Ureter (tissue), 1 donor: ENCODE measurements at regions not wholly inside any gene's neighbourhood (a gene's known extent, or its start where the extent isn't known, plus 50 kb on each side); places are given as distances from the start of the nearest gene placed in this dataset.

ENCODE experiments used
- DNase-seq: peaks from one replicate; pipeline ENCODE4 v3.0.0-alpha.2; 2020; ENCODE audit warnings: low spot score
- donor health status: DM: yes; HTN: yes; CAD: no.

DNA sequence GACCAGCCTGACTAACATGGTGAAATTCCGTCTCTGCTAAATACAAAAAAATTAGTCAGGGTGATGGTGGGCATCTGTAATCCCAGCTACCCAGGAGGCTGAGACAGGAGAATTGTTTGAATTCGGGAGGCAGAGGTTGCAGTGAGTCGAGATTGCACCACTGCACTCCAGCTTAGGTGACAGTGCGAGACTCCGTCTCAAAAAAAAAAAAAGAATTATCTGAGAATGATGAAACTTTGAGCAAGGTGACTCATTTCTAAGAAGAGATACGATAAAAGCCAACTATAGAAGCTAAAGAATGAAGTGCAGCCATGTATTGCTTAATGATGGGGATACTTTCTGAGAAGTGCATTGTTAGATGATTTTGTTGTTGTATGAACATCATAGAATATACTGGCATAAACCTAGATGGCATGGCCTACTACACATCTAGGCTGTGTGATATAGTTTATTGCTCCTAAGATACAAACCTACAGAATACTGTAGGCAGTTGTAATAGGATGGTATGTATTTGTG lies 64.7 kb downstream of the SNRPE start:
- no peak for DNase-seq

DNA sequence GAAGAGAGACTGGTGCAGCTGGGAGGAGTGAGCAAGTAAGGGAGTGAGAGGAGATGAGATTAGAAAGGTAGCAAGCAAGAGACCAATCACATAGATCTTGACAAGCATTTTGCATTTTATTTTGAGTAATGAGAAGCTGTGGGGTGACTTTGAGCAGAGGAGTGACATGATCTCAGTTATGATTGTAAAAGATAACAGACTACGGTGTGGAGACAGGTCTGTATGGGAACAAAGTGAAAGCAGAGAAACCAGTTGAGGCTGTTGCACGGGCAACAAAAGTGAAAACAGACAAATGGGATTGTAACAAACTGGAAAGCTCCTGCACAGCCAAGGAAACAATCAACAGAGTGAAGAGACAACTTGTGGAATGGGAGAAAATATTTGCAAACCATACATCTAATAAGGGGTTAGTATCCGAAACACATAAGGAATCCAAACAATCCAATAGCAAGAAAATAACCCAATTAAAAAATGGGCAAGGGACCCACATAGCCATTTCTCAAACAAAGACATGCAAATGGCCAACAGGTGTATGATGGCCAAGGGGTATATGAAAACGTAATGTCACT lies 68.4 kb downstream of the SNRPE start:
- DNase-seq, result peak; percentile 45

DNA sequence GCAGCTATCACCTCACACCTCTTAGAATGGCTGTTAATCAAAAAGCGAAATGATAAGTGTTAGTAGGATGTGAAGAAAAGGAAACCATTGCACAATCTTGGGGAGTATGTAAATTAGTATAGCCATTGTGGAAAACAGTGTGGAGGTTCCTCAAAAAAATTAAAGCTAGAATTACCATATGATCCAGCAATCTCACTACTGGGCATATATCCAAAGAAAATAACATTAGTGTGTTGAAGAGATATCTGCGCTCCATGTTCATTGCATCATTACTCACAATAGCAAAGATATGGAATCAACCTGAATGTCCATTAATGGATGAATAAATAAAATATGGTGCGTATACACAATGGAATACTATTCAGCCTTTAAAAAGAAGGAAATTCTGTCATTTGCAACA lies 68.9 kb downstream of the SNRPE start:
- DNase-seq, result no peak

DNA sequence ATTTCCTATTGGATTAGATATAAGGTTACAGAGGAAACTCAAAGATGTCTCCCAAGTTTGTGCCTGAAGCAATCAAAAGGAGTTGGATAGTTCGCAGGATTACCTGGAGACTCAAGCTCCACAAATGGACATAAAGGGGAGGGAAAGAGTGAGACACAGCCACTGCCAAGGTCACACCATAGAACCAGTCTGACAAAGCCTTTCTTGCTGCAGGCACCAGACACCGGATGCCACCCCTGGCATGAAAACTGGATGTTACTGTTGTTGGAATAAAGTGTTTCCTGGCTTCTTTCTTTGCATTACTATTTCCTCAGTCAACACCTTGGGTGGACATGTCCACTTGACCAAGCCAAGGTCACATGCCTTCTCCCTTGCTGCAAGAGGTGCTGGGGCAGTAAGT lies 70.6 kb downstream of the SNRPE start:
- no peak for DNase-seq

DNA sequence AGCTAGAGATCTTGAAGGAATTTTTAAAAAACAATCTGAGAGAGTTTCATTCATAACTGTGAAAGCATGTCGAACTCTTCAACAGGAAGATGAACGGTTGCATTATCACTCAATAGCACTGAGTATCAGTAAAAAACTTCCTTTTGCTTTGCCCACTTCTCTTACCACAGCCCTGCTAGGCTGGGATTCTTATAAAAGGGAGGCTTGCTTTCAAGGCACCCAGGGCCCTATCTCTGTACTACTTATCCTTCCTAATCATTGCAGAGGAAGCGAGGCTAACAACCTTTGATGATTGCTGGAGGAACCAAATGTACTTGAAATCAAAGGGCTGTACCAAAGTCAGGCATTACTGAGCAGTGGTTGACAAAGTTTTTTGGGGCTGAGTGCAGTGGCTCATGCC lies 71.2 kb downstream of the SNRPE start:
- DNase-seq, result no peak

DNA sequence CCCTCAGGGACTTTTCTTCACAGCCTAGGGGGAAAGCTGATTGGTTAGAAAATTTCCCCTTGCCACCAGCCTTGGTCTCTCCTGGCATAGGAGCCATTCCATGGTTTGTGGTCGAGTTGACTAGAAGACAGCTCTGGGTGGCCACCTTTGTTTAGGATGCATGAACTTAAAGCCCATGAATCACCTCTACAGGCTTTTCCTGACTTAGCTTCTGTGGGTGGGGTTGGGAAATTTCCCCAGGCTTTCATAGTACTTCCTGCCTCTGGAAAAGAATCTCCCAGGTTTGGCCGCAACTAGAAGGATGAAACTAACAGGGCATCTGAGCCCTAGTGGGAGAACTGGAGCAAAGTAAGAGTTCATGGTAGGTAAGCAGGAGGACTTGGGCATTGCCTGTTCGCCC lies 72.6 kb downstream of the SNRPE start:
- DNase-seq, result no peak

DNA sequence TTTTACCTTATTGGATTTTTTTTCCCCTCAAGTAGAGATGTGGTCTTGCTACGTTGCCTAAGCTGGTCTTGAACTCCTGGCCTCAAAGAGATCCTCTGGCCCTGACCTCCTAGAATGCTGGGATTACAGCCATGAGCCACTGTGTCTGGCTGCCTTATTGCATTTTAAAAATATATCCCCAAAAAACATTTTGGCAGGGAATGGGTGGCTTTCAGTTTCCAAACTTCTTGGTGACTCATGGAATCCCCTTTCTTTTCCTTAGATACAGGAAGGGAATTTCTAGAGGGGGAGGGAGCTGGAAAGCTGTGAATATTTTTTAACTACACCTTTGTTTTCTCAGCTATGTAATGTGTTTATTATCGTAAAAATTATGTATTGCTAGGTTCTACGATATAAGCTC lies 73.3 kb downstream of the SNRPE start:
- DNase-seq, result no peak

DNA sequence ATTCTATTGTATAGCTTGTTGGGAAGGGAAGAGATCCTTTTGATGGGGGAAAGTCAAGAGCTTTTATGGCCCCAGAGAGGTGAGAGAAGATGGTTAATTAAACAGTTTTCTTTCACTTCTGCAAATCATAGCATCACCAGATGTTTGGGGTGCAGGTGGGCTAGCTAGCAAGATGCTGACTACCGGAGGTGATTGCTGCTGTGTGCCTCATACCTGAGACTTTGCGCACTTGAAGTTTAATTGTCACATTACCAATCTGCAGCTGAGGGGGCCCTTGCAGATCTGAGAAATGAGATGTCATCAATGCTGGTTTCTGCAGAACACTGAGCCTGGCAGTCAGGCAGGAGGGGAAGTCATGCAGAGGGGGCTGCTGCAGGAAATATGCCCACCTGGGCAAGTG lies 73.9 kb downstream of the SNRPE start:
- no peak for DNase-seq

DNA sequence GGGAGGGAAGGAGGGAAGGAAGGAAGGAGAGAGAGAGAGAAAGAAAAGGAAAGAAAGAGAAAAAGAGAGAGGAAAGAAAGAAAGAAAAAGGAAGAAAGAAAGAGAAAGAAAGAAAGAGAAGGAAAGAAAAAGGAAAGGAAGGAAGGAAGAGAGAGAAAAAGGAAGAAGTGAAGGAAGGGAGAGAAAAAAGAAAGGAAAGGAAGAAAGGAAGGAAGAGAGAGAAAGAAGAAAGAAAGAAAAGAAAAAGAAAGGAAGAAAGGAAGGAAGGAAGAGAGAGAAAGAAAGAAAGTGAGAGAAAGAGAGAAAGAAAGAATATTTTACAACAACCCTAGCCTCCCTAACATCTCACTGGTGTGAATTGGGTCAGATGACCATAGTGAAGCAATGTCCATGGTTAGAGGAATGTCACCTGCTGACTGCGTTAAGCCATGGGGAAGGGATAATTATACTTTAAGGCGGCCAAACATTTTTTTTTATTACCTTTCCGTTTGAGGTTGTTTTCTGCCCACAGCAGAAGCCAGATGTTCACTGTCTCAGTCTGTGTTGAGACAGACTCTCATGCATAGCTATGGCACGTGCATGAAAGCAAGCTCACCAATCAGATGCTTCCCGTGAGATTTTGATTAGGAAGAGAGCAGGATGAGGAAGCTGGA lies 76.4 kb downstream of the SNRPE start:
- no peak for DNase-seq

DNA sequence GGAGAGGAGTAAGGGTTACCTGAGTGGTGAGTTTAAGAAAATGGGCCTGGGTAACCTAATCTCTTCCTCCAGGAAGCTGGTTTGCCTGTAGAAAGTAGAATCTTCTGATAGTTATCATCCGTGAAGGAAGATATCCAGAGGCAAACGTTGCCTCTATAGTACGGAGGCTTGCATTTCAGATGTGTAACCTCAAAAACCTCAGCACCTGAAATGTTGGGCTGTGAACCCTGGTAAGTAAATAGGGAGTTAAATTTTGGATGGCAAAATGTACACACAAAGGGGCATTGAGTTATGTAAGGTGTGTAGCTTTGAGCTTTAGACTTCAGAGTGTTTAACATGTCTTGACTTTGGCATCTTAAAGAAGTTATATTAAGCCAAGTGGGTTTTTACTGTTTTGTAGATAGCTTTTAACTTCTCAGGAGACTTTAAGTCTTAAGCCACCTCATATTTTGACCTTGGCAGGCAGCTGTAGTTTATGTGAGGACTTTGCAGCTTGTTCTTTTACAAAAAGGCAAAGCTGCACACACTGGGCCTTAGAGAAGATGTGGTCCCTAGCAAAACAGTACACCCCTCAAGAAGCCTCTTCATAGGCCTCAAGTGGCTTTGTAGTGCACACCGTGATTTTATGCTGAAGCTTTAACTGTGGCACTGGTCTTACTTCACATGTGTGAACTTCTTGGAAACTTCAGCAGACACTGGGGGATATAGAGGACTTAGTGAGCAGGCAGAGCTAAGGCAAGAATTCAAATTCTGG lies 83.4 kb downstream of the SNRPE start:
- no peak for DNase-seq

DNA sequence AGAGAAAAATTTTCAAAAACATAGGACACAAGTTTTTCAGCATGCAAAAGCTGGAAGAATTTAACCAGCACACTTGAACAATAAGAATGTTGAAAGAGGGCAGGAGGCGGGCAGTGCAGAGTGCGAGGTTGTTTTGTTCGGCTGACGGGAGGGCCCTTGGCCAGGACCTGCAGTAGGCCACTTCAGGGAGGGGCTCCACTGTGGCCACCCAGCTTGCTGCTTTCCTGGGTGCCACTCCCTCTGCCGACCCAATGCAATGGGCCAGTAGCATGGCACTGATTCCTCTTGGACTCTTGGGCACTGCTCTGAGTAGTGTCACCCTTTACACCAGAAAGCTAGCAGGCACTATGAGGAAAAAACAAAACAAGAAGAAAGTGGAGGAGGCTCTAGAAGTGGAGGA lies 92.9 kb downstream of the SNRPE start:
- DNase-seq, result no peak

DNA sequence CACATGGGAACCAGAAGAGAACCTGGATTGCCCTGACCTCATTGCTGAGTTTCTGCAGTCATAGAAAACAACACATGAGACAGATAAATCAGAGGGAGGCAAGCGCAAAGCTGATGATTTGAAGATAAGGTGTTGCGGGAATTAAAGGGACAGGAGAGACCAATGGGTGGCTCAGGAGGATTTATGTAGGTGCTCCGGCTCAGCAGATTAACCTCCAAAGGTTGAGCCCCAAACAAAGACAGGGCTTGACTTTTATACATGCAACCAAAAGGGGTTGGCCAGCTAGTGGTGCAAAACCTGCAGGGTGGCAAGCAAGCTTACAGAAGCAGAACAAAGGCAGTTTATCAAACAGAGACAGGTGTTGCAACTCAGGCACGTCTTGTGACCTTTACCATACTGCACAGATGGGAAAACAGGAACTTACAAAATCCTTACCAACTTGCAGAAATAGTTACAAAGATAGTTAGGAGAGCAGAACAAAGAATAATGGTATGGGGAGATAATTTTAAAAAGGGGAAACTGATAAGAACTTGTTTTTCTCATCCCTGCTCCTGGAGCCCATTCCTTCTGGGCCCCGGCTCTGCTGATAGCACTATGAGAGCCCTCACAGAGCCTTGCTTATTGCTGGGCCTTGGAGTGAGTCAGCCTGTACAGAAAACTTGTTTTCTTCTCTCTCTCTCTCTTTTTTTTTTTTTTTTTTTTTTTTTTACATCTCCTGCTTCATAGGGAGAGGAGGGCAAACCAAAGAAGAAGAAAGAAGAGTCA lies 93.6 kb downstream of the SNRPE start:
- no peak for DNase-seq

DNA sequence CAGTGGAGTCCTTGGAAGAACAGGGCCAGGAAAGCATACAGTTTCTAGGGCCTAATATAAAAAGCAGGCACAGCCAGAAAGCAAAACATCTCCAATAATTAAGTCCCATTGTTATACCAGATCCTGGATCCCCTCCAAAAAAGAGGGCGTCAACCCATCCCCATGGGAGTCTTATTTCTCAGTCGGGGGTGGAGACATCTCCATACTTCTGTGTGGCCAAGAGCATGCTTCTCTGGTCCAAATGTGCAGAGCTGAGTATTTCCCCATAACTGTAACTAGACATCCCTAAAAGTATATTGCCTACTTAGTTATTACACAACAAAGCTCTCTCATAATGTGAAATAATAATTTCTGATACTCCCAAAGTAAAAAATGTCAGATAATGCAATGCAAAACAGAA lies 104.2 kb upstream of the SOX13 start:
- DNase-seq, result no peak

DNA sequence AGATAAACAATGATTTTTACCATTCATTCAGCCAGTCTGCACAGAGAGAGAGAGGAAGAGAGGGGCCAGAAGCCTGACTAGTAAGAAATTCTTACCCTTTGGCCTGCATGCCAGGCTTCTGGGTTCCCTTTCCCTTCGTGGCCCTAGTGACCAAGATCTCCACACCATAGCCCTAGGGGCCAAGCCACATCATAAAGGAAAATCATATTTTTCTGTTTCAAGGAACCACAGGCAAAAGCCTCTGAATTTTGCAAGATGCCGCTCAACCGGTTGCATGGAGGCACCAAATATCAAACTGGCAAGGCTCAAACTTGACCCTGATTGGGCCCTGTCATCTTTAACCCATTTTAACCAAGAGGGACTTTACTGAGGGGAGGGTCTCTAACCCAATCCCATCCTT lies 103.1 kb upstream of the SOX13 start:
- no peak for DNase-seq

DNA sequence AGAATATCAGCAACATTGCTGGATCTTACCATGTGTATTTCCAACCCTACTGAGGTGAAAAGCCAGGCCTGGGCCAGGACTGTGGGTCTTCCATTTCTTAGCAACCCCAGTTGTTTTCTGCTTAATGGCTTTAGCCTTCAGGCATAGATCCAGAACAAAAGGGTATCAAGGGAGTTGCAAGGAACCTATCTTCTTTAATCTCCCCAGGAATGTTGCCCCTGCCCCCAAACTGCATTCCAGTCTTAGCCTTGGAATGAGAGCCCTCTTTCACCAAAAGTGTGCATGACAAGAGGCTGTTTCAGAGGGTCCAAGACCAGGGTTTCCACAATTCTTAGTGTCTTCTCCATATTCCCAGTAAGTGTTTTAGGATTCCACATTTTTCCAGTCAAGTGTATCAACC lies 87.9 kb upstream of the SOX13 start:
- no peak for DNase-seq

DNA sequence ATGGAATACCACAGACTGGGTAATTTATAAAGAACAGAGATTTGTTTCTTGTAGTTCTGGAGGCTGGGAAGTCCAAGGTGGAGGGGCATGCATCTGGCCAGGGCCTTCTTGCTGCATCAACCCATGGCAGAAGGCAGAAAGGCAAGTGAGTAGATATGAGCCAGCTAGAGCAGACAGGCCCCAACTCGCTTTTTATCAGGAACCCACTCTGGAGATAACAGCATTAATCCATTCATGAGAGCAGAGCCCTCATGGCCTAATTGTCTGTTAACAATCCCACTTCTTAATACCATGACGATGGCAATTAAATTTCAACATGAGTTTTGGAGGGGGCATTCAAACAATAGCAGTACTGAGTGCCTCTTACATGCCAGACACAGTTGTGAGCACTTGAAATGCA lies 87.2 kb upstream of the SOX13 start:
- no peak for DNase-seq

DNA sequence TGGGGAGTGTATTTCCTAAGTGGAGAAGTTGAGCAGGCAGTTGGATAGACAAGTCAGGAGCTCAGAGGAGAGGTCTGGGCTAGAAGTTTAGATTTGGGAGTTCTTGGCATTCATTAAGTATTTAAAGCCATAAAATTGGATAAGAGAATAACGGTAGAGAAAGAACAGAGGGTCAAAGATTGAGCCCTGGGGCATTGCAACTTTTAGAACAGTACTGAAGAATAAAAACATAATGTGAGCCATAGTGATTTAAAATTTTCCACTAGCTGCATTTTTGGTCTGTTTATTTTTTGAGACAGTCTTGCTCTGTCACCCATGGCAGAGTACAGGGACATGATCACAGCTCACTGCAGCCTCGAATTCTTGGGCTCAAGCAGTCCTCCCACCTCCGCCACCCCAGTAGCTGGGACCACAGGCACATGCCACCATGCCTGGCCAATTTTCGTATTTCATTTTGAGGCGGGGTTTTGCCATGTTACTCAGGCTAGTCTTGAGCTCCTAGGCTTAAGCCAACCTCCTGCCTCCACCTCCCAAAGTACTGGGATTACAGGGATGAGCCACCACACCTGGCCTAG lies 85.9 kb upstream of the SOX13 start:
- no peak for DNase-seq

DNA sequence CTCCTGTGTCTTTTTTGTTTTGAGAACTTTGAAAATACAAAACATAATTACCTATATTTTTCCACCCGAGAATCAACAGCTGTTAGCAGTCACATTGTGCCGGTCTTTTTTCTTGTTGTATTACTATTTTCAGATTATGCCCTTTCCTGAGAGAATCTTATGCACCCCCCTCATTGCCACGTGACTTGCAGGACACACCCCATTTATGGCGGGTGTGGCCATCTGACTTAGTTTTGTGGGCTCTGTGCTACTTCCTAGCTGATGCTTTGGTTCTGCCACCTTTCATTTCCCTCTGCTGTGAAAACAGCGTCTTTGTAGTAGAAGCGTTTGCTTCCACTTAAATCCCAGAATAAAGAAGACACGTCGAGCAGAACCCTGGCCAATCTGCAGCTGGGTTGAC lies 82.8 kb upstream of the SOX13 start:
- DNase-seq, result no peak

DNA sequence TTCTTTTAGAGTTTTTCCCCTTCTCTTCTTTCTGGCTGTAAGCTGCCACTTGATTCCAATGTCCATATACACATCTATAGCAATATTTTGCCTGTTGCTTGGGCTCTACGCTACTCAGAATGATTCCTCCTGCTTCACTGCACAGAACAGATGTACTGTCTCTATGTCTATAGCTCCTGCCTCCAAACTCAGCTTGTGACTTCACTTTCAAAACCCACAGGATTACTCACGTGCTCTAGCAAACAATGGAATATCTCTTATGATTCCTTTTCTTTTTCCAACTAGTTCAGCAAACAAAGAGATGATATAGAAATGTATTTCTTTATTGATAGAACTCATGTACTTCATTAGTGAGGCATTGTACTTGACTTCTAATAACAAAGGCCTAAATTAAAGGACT lies 80.5 kb upstream of the SOX13 start:
- DNase-seq, result no peak

DNA sequence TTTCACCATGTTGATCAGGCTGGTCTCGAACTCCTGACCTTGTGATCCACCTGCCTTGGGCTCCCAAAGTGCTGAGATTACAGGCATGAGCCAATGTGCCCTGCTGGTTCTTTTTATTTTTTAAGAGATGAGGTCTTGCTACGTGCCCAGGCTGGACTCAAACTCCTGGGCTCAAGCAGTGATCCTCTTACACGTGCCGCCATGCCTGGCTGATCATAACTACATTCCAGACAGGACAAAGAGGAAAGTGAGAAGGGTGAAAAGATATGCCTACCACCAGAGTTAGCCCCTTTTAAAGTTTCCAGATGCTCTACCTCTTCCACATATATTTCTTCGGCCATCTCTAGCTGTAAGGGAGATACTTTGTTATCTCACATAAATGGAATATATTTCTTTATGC lies 79.7 kb upstream of the SOX13 start:
- no peak for DNase-seq

DNA sequence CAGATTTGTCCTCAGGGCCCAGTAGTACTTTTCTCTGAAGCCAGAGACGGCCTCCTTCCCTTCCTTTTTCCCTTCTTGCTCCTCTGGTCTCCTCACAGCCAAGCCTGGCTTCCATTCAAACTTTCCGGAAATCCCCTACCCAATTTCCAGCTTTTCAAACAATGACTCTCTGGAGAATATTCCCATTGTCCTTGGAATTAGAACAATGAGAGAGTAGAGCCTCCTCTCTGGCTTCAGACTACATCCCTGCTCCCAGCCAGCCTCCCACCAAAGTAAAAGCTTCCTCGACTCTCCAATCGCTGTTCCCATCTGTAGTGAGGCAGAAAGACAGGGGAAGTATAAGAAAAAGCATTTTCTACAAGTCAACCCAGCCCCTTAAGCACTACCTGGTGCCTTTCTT lies 77.7 kb upstream of the SOX13 start:
- DNase-seq, result no peak

DNA sequence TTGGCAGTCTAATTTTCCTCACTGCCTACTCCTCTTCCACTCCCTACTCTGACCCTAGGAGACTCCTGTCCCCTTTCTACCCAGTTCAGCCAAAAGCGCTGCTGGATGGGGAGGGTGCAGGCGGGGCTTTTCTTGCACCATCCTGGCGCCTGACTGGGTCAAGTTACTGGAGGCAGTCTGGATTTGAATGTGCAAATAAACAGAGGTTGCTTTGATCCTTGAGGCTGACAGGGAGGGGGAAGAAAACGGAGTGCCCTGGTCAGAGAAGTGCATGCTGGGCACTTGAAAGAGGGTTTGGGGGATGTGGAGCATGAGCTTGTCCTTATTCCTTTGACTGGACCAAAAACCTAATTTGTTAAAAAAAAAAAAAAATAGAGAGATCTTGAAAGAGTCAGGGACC lies 76.8 kb upstream of the SOX13 start:
- peak; percentile 50 for DNase-seq
